K562 (cell line): ENCODE measurements at regions not wholly inside any gene's neighbourhood (a gene's known extent, or its start where the extent isn't known, plus 50 kb on each side); places are given as distances from the start of the nearest gene placed in this dataset.

ENCODE experiments used
- ATAC-seq: fragments of 200-7000 bp; cut with Tn5 transposase; 3 replicates; pipeline ENCODE4 v1.9.1; 2020; ENCODE audit warnings: moderate library complexity
- BruUV-seq: library from RNA; stranded (reverse); fragments of 400-500 nt; replicated peaks from 2 replicates; lab custom pipeline; 2021; lab: Mats Ljungman, UMichigan
- CTCF ChIA-PET: fragments of 300-600 bp; formaldehyde crosslinking; extraction: SDS; loops from one replicate; lab custom pipeline; 2021; ENCODE audit warnings: low intra/inter-chr PET ratio; lab: Yijun Ruan, JAX
- POLR2A ChIA-PET: fragments of 300-600, 350-650 bp; sonication (Branson Sonifier 250); formaldehyde crosslinking; extraction: SDS; loops from one replicate; lab custom pipeline; 2021; ENCODE audit warnings: antibody characterized with exemption, inconsistent platforms; lab: Yijun Ruan, JAX
- DNase-seq, 4 experiments: peaks; one replicate each; pipeline versions ENCODE4 v3.0.0 to v3.0.0-alpha.2; 2011 to 2018; ENCODE audit warnings: low spot score in 3 of 4, mixed read lengths in 3 of 4; ENCODE audit errors: extremely low read depth in 1 of 4
- FAIRE-seq: peaks from 2 replicates; lab custom pipeline; 2011; peaks lifted over from hg19 to GRCh38; lab: Jason Lieb, UNC
- H2AFZ ChIP-seq: 2 replicates; pipeline ENCODE4 v1.6.0; 2011; ENCODE audit warnings: low read depth, low read length, control low read depth, inconsistent platforms
- H3K27ac ChIP-seq: fragments of 200-600 bp; 3 replicates; pipeline ENCODE4 v1.8.0; 2011; ENCODE audit warnings: low read depth, mild to moderate bottlenecking, control low read depth, inconsistent platforms, low read length, moderate library complexity, mixed read lengths; ENCODE audit errors: extremely low read depth
- H3K27me3 ChIP-seq, 2 experiments: fragments of 300-600 bp in 1 of 2; 2 replicates in 1 of 2; 3 replicates in 1 of 2; pipeline versions ENCODE4 v1.6.0 to v1.8.0; 2011; ENCODE audit warnings: inconsistent platforms in 2 of 2, low read length in 2 of 2, mild to moderate bottlenecking in 1 of 2, mixed read lengths in 1 of 2, moderate library complexity in 1 of 2; ENCODE audit not compliant: control insufficient read depth in 2 of 2, insufficient read depth in 2 of 2
- H3K36me3 ChIP-seq: fragments of 300-600 bp; 3 replicates; pipeline ENCODE4 v1.8.0; 2011; ENCODE audit warnings: mild to moderate bottlenecking, low read length, inconsistent platforms; ENCODE audit not compliant: control insufficient read depth, insufficient read depth
- H3K4me1 ChIP-seq, 2 experiments: fragments of 200-600 bp in 1 of 2; replicated peaks in 1 of 2; 2 replicates in 1 of 2; 3 replicates in 1 of 2; pipeline versions ENCODE4 v1.5.1 to v1.8.0; 2011; ENCODE audit warnings: inconsistent platforms in 2 of 2, low read length in 2 of 2, mild to moderate bottlenecking in 1 of 2, mixed read lengths in 1 of 2, moderate library complexity in 1 of 2; ENCODE audit not compliant: control insufficient read depth in 2 of 2, insufficient read depth in 2 of 2
- H3K4me2 ChIP-seq: 2 replicates; pipeline ENCODE4 v1.6.1; 2011; ENCODE audit warnings: low read length, control low read depth, inconsistent platforms, mixed read lengths; ENCODE audit not compliant: insufficient read depth
- H3K4me3 ChIP-seq: fragments of 200-600 bp; sonication (generic), shearing (Covaris generic); 2 replicates; pipeline ENCODE4 v1.5.1; 2016; ENCODE audit warnings: control low read depth, inconsistent platforms
- H3K79me2 ChIP-seq: fragments of 200-600 bp; 3 replicates; pipeline ENCODE4 v1.8.0; 2011; ENCODE audit warnings: low read length, inconsistent platforms; ENCODE audit not compliant: control insufficient read depth, insufficient read depth
- H3K9ac ChIP-seq, 2 experiments: 2 replicates each; pipeline versions ENCODE4 v1.6.0 to v1.6.1; 2011; ENCODE audit warnings: low read depth in 2 of 2, low read length in 2 of 2, control low read depth in 1 of 2, inconsistent platforms in 1 of 2, mild to moderate bottlenecking in 1 of 2, mixed read lengths in 1 of 2; ENCODE audit not compliant: insufficient read depth in 1 of 2
- H3K9me1 ChIP-seq: one replicate; pipeline ENCODE4 v1.6.0; 2011; ENCODE audit warnings: inconsistent platforms, mild to moderate bottlenecking, low read length, moderate library complexity; ENCODE audit not compliant: control insufficient read depth, insufficient read depth
- H3K9me3 ChIP-seq: replicated peaks from 2 replicates; pipeline ENCODE4 v1.5.1; 2011; ENCODE audit warnings: low read depth, low read length, inconsistent platforms; ENCODE audit not compliant: control insufficient read depth, insufficient read depth
- H4K20me1 ChIP-seq: replicated peaks from 2 replicates; pipeline ENCODE4 v1.6.1; 2011; ENCODE audit warnings: low read length, inconsistent platforms, mixed read lengths; ENCODE audit not compliant: control insufficient read depth, insufficient read depth
- CCNT2 ChIP-seq: IDR thresholded peaks from 2 replicates; pipeline ENCODE4 v1.6.1; 2011; ENCODE audit warnings: borderline replicate concordance, low read depth, mild to moderate bottlenecking, moderate library complexity, mixed read lengths, low read length; ENCODE audit not compliant: insufficient read length; ENCODE audit errors: extremely low read depth
- GABPA ChIP-seq: fragments of 200-800 bp; sonication (Bioruptor generic); conservative IDR thresholded peaks from 2 replicates; pipeline ENCODE4 v1.6.1; 2016; ENCODE audit warnings: low read depth, missing genetic modification characterization, missing compliant biosample characterization
- HIVEP1 ChIP-seq: fragments of 250-450 bp; sonication (Bioruptor Pico); IDR thresholded peaks from 2 replicates; pipeline ENCODE4 v1.4.0; 2020; ENCODE audit warnings: mild to moderate bottlenecking
- KAT7 ChIP-seq: sonication (generic); formaldehyde crosslinking; IDR thresholded peaks from 2 replicates; pipeline ENCODE4 v1.8.0; 2022; ENCODE audit warnings: missing genetic modification reagents, mild to moderate bottlenecking, borderline replicate concordance
- RBM22 ChIP-seq: fragments of 200-400 bp; formaldehyde crosslinking; IDR thresholded peaks from 2 replicates; pipeline ENCODE4 v1.6.1; 2018; ENCODE audit warnings: low read length, low read depth; ENCODE audit not compliant: poor library complexity, severe bottlenecking
- TRIM25 ChIP-seq: fragments of 450-650 bp; IDR thresholded peaks from 2 replicates; pipeline ENCODE4 v1.7.0; 2016; ENCODE audit warnings: borderline replicate concordance
- ZBTB34 ChIP-seq: fragments of 250-450 bp; sonication (Bioruptor Pico); IDR thresholded peaks from 2 replicates; pipeline ENCODE4 v1.8.0; 2021; ENCODE audit warnings: mild to moderate bottlenecking, moderate library complexity
- ZNF707 ChIP-seq: fragments of 250-450 bp; sonication (Bioruptor Pico); conservative IDR thresholded peaks from 2 replicates; pipeline ENCODE4 v1.8.0; 2022; ENCODE audit warnings: inconsistent platforms, mild to moderate bottlenecking, moderate library complexity
- WGBS: fragments of 100-300 bp; shearing (Covaris generic); methylation state at CpG from one replicate; pipeline ENCODE4 v1.1.6; 2016; ENCODE audit warnings: low coverage, mixed read lengths; ENCODE audit not compliant: insufficient coverage; ENCODE audit errors: missing lambda C conversion rate; 5-methylcytosine and 5-hydroxymethylcytosine counted together
- in situ Hi-C: fragments of 300-500 bp; cut with MboI; formaldehyde crosslinking; loops from 4 replicates; pipeline ENCODE4 v1.15.0; 2018; ENCODE audit warnings: inconsistent platforms, mixed read lengths
- intact Hi-C: fragments of 100-400 bp; cut with micrococcal nuclease; formaldehyde crosslinking; loops from 2 replicates; pipeline ENCODE4 v1.14.2; 2022
- TF ChIP-seq, protein P1 (sequence below), 2 experiments: IDR thresholded peaks in 1 of 2; conservative IDR thresholded peaks in 1 of 2; 2 replicates each; pipeline ENCODE4 v1.6.1; 2016; ENCODE audit warnings: low read depth in 2 of 2, mild to moderate bottlenecking in 1 of 2, missing compliant biosample characterization in 1 of 2, missing genetic modification characterization in 1 of 2, moderate library complexity in 1 of 2
- TF ChIP-seq, protein P2 (sequence below): fragments of 250-450 bp; sonication (Bioruptor Pico); IDR thresholded peaks from 2 replicates; pipeline ENCODE4 v1.4.0; 2020; ENCODE audit warnings: mild to moderate bottlenecking, moderate library complexity, borderline replicate concordance

DNA sequence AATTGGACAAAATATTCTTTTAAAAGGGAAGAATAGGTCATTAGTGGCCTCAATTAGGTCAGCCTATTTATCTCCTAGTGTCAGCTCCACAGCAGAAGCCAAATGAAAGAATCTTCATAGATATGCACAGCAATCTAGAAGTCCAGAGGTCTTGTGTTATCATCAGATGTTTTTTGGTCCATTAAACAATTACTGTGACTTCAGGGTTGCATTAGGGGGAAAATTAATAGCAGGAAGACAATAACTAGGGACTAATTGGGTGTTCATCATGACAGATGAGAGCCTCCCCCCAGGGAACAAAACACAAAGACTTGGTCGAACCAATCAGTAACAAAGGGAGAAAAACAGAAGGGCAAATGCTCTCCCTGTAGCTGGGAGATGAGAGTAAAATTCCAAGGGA, 264.7 kb downstream of the PTH2R start (continued):
- TF ChIP-seq GABPA (no peak), KAT7 (CRISPR knock-in tag) (no peak), TRIM25 (no peak)

- Histone ChIP-seq H3K9ac (no peak overlapping the region), H3K36me3 (no peaks in the 10 kb centered on the region), H2AFZ (no peak overlapping the region), H4K20me1 (no peaks in the 10 kb centered on the region), H3K9me1 (no peaks in the 10 kb centered on the region), H3K4me2 (no peak overlapping the region), H3K4me1 (no peaks in the 10 kb centered on the region), H3K27ac (no peak overlapping the region), H3K79me2 (no peaks in the 10 kb centered on the region), H3K27me3 (no peaks in the 10 kb centered on the region), H3K9me3 (no peaks in the 10 kb centered on the region), H3K4me3 (no peak overlapping the region)
- in situ Hi-C loops (no loop called here), intact Hi-C loops (no loop called here)
- DNase-seq (no peak), ATAC-seq (no peak), FAIRE-seq (no peak)
- CTCF ChIA-PET = no interaction called here
- no TSS peak for BruUV-seq
- WGBS = 72% methylated on average over 4 of the region's 4 CpGs
- POLR2A ChIA-PET = no interaction called here
- TF ChIP-seq, protein P1, sequence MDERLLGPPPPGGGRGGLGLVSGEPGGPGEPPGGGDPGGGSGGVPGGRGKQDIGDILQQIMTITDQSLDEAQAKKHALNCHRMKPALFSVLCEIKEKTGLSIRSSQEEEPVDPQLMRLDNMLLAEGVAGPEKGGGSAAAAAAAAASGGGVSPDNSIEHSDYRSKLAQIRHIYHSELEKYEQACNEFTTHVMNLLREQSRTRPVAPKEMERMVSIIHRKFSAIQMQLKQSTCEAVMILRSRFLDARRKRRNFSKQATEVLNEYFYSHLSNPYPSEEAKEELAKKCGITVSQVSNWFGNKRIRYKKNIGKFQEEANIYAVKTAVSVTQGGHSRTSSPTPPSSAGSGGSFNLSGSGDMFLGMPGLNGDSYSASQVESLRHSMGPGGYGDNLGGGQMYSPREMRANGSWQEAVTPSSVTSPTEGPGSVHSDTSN (CRISPR knock-in tag; IDR thresholded peaks at IDR 0.05; ENCODE audit: low read depth) = no peak
- TF ChIP-seq, protein P1 (tag; conservative IDR thresholded peaks at IDR 0.05; ENCODE audit: low read depth) = no peak
- no peak for TF ChIP-seq CCNT2
- TF ChIP-seq, protein P2, sequence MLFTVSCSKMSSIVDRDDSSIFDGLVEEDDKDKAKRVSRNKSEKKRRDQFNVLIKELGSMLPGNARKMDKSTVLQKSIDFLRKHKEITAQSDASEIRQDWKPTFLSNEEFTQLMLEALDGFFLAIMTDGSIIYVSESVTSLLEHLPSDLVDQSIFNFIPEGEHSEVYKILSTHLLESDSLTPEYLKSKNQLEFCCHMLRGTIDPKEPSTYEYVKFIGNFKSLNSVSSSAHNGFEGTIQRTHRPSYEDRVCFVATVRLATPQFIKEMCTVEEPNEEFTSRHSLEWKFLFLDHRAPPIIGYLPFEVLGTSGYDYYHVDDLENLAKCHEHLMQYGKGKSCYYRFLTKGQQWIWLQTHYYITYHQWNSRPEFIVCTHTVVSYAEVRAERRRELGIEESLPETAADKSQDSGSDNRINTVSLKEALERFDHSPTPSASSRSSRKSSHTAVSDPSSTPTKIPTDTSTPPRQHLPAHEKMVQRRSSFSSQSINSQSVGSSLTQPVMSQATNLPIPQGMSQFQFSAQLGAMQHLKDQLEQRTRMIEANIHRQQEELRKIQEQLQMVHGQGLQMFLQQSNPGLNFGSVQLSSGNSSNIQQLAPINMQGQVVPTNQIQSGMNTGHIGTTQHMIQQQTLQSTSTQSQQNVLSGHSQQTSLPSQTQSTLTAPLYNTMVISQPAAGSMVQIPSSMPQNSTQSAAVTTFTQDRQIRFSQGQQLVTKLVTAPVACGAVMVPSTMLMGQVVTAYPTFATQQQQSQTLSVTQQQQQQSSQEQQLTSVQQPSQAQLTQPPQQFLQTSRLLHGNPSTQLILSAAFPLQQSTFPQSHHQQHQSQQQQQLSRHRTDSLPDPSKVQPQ (CRISPR knock-in tag) = no peak
- no peak for TF ChIP-seq HIVEP1
- TF ChIP-seq ZBTB34 = no peak
- no peak for TF ChIP-seq ZNF707 (CRISPR knock-in tag)
- TF ChIP-seq RBM22 = no peak
These were observed 265.5 kb downstream of the PTH2R start for GRCh38 chr2:208671886-208672680.
